ENCODE measurements at regions not wholly inside any gene's neighbourhood (a gene's known extent, or its start where the extent isn't known, plus 50 kb on each side); places are given as distances from the start of the nearest gene placed in this dataset.

- TF ChIP-seq ZNF692 (tag by site-specific recombination; IDR thresholded peaks at IDR 0.05) (no peak), BCL11A (tag by site-specific recombination; IDR thresholded peaks at IDR 0.05; ENCODE audit: low read depth) (no peak)
These were observed 347.0 kb upstream of the CDH2 start for GRCh38 chr18:28523758-28524475.
